ENCODE measurements at regions not wholly inside any gene's neighbourhood (a gene's known extent, or its start where the extent isn't known, plus 50 kb on each side); places are given as distances from the start of the nearest gene placed in this dataset.
"Not testable (repeated sequence)": the region's sequence is repeated elsewhere in the genome, so short reads cannot be mapped to it uniquely, and the experiment has no call there.

DNA sequence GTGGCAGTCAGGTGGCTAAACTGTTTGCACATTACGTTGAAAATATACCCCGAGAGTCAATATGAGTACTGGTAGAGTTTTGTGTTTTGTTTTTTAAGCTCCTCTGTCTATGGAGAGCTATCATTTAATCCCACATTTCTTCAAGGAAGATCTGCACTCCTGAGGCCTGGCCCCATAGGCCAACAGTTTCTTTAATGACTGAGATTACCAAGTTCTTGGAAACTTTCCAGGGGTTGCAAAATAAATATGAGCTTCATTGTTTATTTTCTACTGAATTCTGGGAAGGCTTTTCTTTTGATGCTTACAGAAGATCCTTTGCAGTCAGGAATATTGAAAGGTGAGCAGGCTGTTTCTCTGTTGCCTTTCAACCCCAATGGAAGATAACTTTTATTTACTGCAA lies 452.0 kb downstream of the JRKL start (continued):
- TF ChIP-seq SMC3 (IDR thresholded peaks at IDR 0.05; ENCODE audit: low read depth, low read length) (no peak), IRF3 (IDR thresholded peaks at IDR 0.05; ENCODE audit: low read depth, low read length) (no peak), TAF1 (IDR thresholded peaks at IDR 0.05; ENCODE audit: borderline replicate concordance, low read depth, low read length) (no peak), SIN3A (IDR thresholded peaks at IDR 0.05; ENCODE audit: borderline replicate concordance, low read depth, low read length) (no peak), POLR2AphosphoS5 (IDR thresholded peaks at IDR 0.05; ENCODE audit: low read depth, low read length) (no peak), MAX (IDR thresholded peaks at IDR 0.05; ENCODE audit: low read depth) (no peak), TCF12 (IDR thresholded peaks at IDR 0.05) (no peak)
- TF ChIP-seq, protein P1, sequence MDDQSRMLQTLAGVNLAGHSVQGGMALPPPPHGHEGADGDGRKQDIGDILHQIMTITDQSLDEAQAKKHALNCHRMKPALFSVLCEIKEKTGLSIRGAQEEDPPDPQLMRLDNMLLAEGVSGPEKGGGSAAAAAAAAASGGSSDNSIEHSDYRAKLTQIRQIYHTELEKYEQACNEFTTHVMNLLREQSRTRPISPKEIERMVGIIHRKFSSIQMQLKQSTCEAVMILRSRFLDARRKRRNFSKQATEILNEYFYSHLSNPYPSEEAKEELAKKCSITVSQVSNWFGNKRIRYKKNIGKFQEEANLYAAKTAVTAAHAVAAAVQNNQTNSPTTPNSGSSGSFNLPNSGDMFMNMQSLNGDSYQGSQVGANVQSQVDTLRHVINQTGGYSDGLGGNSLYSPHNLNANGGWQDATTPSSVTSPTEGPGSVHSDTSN (IDR thresholded peaks at IDR 0.05): no peak

- no peaks in the 10 kb centered on the region for H3K4me1 ChIP-seq (ENCODE audit: control insufficient read depth in 1 of 2, insufficient read depth in 2 of 2, low read depth in 1 of 2, low read length in 1 of 2)
- H3K9me2 ChIP-seq: no peaks in the 10 kb centered on the region
- WGBS (ENCODE audit: low lambda C conversion rate): 41% methylated on average over 1 of the region's 1 CpG
- no peaks in the 10 kb centered on the region for H3K36me3 ChIP-seq (replicated peaks in 1 of 2; ENCODE audit: control insufficient read depth in 1 of 2, insufficient read depth in 2 of 2, low read length in 1 of 2)
- no peak overlapping the region for H3K4me2 ChIP-seq
- POLR2A ChIA-PET: no interaction called here
- no peak overlapping the region for H3K27ac ChIP-seq (ENCODE audit: low read depth in 2 of 2, low read length in 1 of 2)
- no peaks in the 10 kb centered on the region for H3K79me2 ChIP-seq (ENCODE audit: insufficient read depth)
- CTCF ChIA-PET: no interaction called here
- no peaks in the 10 kb centered on the region for H3F3A ChIP-seq (replicated peaks; ENCODE audit: insufficient read depth)
- no peaks in the 10 kb centered on the region for H4K20me1 ChIP-seq (ENCODE audit: insufficient read depth)
- no peak overlapping the region for H3K9ac ChIP-seq
- no peak overlapping the region for H2AFZ ChIP-seq (ENCODE audit: low read depth)
- no peak overlapping the region for H3K4me3 ChIP-seq (ENCODE audit: low read depth in 2 of 2, low read length in 1 of 2)
- DNase-seq: no peak
- H3K9me3 ChIP-seq: no peaks in the 10 kb centered on the region
- H3K27me3 ChIP-seq (ENCODE audit: insufficient read depth): no peaks in the 10 kb centered on the region
- no peak for TF ChIP-seq GABPA (IDR thresholded peaks at IDR 0.05; ENCODE audit: low read depth)
Measured at GRCh38 chr11:96842731-96843130, 452.9 kb downstream of the JRKL start.

- H3K4me3 ChIP-seq (ENCODE audit: low read depth in 2 of 2, low read length in 1 of 2): no peak overlapping the region
- WGBS (ENCODE audit: low lambda C conversion rate): 18% methylated on average over 3 of the region's 3 CpGs
- no peaks in the 10 kb centered on the region for H3K36me3 ChIP-seq (replicated peaks in 1 of 2; ENCODE audit: control insufficient read depth in 1 of 2, insufficient read depth in 2 of 2, low read length in 1 of 2)
- ChIA-PET CTCF (no interaction called here), POLR2A (no interaction called here)
- no peak overlapping the region for H3K4me2 ChIP-seq
- no peaks in the 10 kb centered on the region for H3K9me3 ChIP-seq
- no peak for TF ChIP-seq GABPA (IDR thresholded peaks at IDR 0.05; ENCODE audit: low read depth)
- TF ChIP-seq, protein P2, sequence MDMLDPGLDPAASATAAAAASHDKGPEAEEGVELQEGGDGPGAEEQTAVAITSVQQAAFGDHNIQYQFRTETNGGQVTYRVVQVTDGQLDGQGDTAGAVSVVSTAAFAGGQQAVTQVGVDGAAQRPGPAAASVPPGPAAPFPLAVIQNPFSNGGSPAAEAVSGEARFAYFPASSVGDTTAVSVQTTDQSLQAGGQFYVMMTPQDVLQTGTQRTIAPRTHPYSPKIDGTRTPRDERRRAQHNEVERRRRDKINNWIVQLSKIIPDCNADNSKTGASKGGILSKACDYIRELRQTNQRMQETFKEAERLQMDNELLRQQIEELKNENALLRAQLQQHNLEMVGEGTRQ (IDR thresholded peaks at IDR 0.05; ENCODE audit: borderline replicate concordance, low read depth, low read length): no peak
- H3F3A ChIP-seq (replicated peaks; ENCODE audit: insufficient read depth): no peaks in the 10 kb centered on the region
- no peaks in the 10 kb centered on the region for H3K79me2 ChIP-seq (ENCODE audit: insufficient read depth)
- no peaks in the 10 kb centered on the region for H3K4me1 ChIP-seq (ENCODE audit: control insufficient read depth in 1 of 2, insufficient read depth in 2 of 2, low read depth in 1 of 2, low read length in 1 of 2)
- H3K9ac ChIP-seq: no peak overlapping the region
- H4K20me1 ChIP-seq (ENCODE audit: insufficient read depth): no peaks in the 10 kb centered on the region
- H3K27me3 ChIP-seq (ENCODE audit: insufficient read depth): no peaks in the 10 kb centered on the region
- no peak overlapping the region for H3K27ac ChIP-seq (ENCODE audit: low read depth in 2 of 2, low read length in 1 of 2)
- no peaks in the 10 kb centered on the region for H3K9me2 ChIP-seq
- no peak overlapping the region for H2AFZ ChIP-seq (ENCODE audit: low read depth)
- no peak for DNase-seq
Measured at GRCh38 chr11:96854425-96854824, 464.6 kb downstream of the JRKL start.

DNA sequence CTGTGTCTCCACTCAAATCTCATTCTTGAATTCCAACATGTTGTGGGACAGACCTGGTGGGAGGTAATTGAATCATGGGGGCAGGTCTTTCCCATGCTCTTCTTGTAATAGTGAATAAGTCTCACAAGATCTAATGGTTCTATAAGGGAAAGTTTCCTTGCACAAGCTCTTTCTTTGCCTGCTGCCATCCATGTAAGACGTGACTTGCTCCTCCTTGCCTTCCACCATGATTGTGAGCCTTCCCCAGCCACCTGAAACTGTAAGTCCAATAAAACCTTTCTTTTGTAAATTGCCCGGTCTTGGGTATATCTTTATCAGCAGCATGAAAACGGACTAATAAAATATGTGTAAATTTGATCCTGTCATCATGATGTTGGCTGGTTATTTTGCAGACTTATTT lies 471.9 kb downstream of the JRKL start:
- 15% methylated on average over 3 of the region's 3 CpGs for WGBS (ENCODE audit: low lambda C conversion rate)
- H3K9ac ChIP-seq; H3K36me3 ChIP-seq (replicated peaks in 1 of 2; ENCODE audit: control insufficient read depth in 1 of 2, insufficient read depth in 2 of 2, low read length in 1 of 2); POLR2A ChIA-PET; H3K9me2 ChIP-seq; H3K27me3 ChIP-seq (ENCODE audit: insufficient read depth); H3K4me1 ChIP-seq (ENCODE audit: control insufficient read depth in 1 of 2, insufficient read depth in 2 of 2, low read depth in 1 of 2, low read length in 1 of 2); H3K4me2 ChIP-seq; H3F3A ChIP-seq (replicated peaks; ENCODE audit: insufficient read depth); H3K79me2 ChIP-seq (ENCODE audit: insufficient read depth); H2AFZ ChIP-seq (ENCODE audit: low read depth); H3K4me3 ChIP-seq (ENCODE audit: low read depth in 2 of 2, low read length in 1 of 2); H4K20me1 ChIP-seq (ENCODE audit: insufficient read depth); H3K27ac ChIP-seq (ENCODE audit: low read depth in 2 of 2, low read length in 1 of 2); DNase-seq; H3K9me3 ChIP-seq; CTCF ChIA-PET: not testable (repeated sequence)

Data from SK-N-SH (cell line).